ENCODE measurements at regions not wholly inside any gene's neighbourhood (a gene's known extent, or its start where the extent isn't known, plus 50 kb on each side); places are given as distances from the start of the nearest gene placed in this dataset.
A peak's percentile ranks its signal among the peaks of the same experiment; 100 is the strongest.
"Not testable (repeated sequence)": the region's sequence is repeated elsewhere in the genome, so short reads cannot be mapped to it uniquely, and the experiment has no call there.

DNA sequence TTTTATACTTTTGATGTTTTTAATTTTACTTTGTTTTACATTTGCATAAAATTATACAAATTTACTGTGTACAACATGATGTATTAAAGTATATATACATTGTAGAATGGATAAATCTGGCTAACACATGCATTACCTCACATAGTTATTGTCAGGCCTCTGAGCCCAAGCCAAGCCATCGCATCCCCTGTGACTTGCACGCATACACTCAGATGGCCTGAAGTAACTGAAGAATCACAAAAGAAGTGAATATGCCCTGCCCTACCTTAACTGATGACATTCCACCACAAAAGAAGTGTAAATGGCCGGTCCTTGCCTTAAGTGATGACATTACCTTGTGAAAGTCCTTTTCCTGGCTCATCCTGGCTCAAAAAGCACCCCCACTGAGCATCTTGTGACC, 355.1 kb upstream of the TNC start:
- Histone ChIP-seq H3K27ac (ENCODE audit: low read depth, low read length) (peak overlapping the region; percentile 75), H3K36me3 (ENCODE audit: insufficient read depth, low read length) (peaks cover 11% of the 10 kb centered on the region; the same call in 1 of the 2 replicates), H3K9ac (ENCODE audit: low read depth, low read length) (peak overlapping the region; percentile 49), H3K4me3 (ENCODE audit: low read length) (peak overlapping the region; percentile 70), H3K4me1 (ENCODE audit: insufficient read depth, low read length) (peaks cover 40% of the 10 kb centered on the region)
- H3K27me3 ChIP-seq (ENCODE audit: insufficient read depth, low read length); H3K9me3 ChIP-seq (ENCODE audit: insufficient read depth, low read depth, low read length): not testable (repeated sequence)
- WGBS: 8% methylated on average over 2 of the region's 3 CpGs

DNA sequence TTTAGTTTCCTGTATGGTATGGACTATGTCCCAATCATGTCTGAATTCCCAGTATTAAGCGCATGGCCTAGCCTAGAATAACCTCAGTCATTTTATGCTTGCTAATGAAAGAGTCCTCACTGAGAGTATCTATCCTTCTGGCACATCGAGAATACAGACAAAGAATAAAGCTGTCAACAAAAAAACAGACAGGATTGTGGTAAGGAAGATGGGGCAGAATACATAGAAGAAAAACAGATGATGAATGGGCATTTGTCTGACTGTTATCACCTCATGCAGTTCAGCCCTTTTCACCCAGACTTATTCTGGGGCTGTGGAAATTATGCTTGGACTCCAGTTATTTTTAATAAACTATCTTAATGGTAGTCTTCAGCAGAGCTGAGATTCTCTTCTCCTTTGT, 363.8 kb upstream of the TNC start:
- H3K27ac ChIP-seq (ENCODE audit: low read depth, low read length): no peak overlapping the region
- H3K36me3 ChIP-seq (ENCODE audit: insufficient read depth, low read length): peaks cover 53% of the 10 kb centered on the region
- H3K4me1 ChIP-seq (ENCODE audit: insufficient read depth, low read length): peaks cover 31% of the 10 kb centered on the region
- H3K9ac ChIP-seq (ENCODE audit: low read depth, low read length): no peak overlapping the region
- WGBS: 93% methylated on average over 2 of the region's 2 CpGs
- no peaks in the 10 kb centered on the region for H3K27me3 ChIP-seq (ENCODE audit: insufficient read depth, low read length)
- H3K4me3 ChIP-seq (ENCODE audit: low read length): no peak overlapping the region
- H3K9me3 ChIP-seq (ENCODE audit: insufficient read depth, low read depth, low read length): no peaks in the 10 kb centered on the region

DNA sequence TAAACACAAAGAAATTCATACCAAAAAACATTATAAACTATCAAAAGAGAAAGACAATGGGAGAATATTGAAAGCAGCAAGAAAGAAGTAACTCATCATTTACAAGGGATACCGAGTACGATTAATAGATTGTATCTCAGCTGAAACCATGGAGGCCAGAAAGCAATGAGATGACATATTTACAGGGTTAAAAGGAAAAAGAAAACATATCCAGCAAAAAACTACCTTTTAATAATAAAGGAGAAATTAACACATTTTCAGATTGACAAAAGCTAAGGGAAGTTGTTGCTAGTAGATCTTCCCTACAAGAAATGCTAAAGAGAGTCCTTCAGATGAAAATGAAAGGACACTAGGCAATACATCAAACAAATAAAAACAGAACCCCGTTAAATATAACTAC, 364.8 kb upstream of the TNC start:
- peaks cover 44% of the 10 kb centered on the region for H3K36me3 ChIP-seq (ENCODE audit: insufficient read depth, low read length)
- no peak overlapping the region for H3K4me3 ChIP-seq (ENCODE audit: low read length)
- no peaks in the 10 kb centered on the region for H3K9me3 ChIP-seq (ENCODE audit: insufficient read depth, low read depth, low read length)
- no peak overlapping the region for H3K9ac ChIP-seq (ENCODE audit: low read depth, low read length)
- no CpG with 5 or more reads among the region's 3 CpGs for WGBS
- no peaks in the 10 kb centered on the region for H3K27me3 ChIP-seq (ENCODE audit: insufficient read depth, low read length)
- no peak overlapping the region for H3K27ac ChIP-seq (ENCODE audit: low read depth, low read length)
- H3K4me1 ChIP-seq (ENCODE audit: insufficient read depth, low read length): peaks cover 29% of the 10 kb centered on the region

DNA sequence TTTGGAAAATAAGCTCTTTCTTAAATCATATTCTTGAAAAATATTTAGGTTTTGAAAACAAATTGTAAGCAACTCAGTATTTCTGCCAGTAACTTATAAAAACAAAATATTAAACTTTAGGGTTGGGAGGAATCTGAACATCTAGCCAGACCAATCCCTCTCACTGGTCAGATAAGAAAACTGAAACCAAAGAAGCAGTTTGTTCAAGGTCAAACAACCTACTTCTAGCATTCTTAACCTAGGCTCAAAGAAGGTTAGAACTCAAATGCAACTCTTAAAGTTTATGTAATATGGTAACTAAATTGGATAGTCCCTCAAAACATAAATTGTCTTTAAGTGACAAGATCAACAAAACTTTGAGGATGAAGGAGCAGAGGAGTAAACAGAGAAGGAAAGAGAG, 374.9 kb upstream of the TNC start:
- Histone ChIP-seq H3K36me3 (ENCODE audit: insufficient read depth, low read length) (peaks cover 19% of the 10 kb centered on the region; the same call in 1 of the 2 replicates), H3K4me3 (ENCODE audit: low read length) (no peak overlapping the region), H3K9ac (ENCODE audit: low read depth, low read length) (no peak overlapping the region), H3K27ac (ENCODE audit: low read depth, low read length) (no peak overlapping the region), H3K27me3 (ENCODE audit: insufficient read depth, low read length) (no peaks in the 10 kb centered on the region), H3K4me1 (ENCODE audit: insufficient read depth, low read length) (no peaks in the 10 kb centered on the region), H3K9me3 (ENCODE audit: insufficient read depth, low read depth, low read length) (no peaks in the 10 kb centered on the region)

DNA sequence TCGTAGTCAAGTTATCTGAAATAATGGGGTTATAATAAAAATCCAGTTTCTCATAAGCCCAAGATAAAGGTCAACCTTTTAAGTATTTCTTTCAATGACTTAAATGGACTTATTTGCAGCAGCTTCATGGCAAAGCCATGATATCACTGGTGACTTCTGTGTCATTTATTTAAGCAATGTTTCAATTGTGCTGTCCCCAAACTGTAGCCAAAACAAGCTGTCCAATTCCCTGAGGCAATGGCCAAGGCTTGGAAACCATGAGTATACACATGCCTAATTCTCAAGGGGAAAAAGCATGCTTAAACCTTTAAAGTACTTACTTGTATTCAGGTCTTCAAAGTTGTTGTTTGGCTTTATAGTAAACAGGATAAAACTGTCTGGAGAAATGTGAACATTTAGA, 376.4 kb upstream of the TNC start:
- H3K9ac ChIP-seq (ENCODE audit: low read depth, low read length): no peak overlapping the region
- peaks cover 27% of the 10 kb centered on the region for H3K36me3 ChIP-seq (ENCODE audit: insufficient read depth, low read length)
- H3K27me3 ChIP-seq (ENCODE audit: insufficient read depth, low read length): no peaks in the 10 kb centered on the region
- no peaks in the 10 kb centered on the region for H3K9me3 ChIP-seq (ENCODE audit: insufficient read depth, low read depth, low read length)
- no peaks in the 10 kb centered on the region for H3K4me1 ChIP-seq (ENCODE audit: insufficient read depth, low read length)
- WGBS: 86% methylated on average over 1 of the region's 1 CpG
- no peak overlapping the region for H3K4me3 ChIP-seq (ENCODE audit: low read length)
- no peak overlapping the region for H3K27ac ChIP-seq (ENCODE audit: low read depth, low read length)

DNA sequence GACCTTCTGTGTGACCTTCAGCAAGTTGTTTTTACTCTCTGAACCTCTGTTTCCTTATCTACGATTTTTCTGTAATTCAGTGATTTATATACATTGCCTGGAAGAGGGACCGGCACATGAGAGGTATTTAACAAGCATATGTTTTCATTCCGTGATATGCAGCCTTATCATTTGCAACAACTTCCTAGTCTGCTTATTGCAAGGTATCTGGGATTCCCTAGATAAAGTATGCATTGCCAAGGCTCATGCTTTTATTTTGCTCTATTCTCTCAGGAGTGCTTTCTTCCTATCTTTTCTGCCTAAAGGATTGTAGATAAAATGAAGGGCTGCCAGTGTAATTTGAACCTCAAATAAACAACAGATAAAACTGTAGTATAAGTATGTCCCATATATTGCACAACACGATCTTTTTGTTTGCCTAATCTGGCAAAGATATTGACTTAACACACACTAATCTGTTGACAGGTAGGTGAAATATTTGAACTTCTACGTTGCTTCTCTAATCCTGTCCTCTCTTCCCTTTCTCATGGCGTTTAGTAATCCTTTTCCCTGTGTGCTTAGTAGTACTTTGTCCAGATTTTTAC, 377.2 kb upstream of the TNC start:
- Histone ChIP-seq H3K9ac (ENCODE audit: low read depth, low read length) (no peak overlapping the region), H3K4me3 (ENCODE audit: low read length) (no peak overlapping the region), H3K9me3 (ENCODE audit: insufficient read depth, low read depth, low read length) (no peaks in the 10 kb centered on the region), H3K36me3 (ENCODE audit: insufficient read depth, low read length) (peaks cover 34% of the 10 kb centered on the region), H3K27ac (ENCODE audit: low read depth, low read length) (no peak overlapping the region), H3K4me1 (ENCODE audit: insufficient read depth, low read length) (no peaks in the 10 kb centered on the region), H3K27me3 (ENCODE audit: insufficient read depth, low read length) (no peaks in the 10 kb centered on the region)
- WGBS: 88% methylated on average over 4 of the region's 6 CpGs

DNA sequence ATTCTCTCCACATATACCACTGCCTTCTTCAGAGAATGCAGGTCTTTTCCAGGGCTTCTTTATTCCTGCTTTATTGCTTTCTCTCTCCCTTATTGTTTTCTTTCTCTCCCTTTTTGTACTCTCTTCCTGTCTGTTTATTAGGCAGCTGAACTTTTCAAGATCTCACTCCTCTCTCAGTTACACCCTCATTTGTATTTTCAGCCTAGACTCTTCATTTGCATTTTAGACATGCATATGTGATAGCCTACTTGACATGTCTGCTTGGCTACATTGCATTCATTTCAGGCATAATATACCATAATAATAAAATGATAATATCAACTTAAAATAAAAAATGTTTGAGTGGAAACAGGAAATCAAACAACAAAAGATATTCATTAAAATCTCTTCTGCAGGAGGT, 377.9 kb upstream of the TNC start:
- H3K27ac ChIP-seq (ENCODE audit: low read depth, low read length): no peak overlapping the region
- no peaks in the 10 kb centered on the region for H3K4me1 ChIP-seq (ENCODE audit: insufficient read depth, low read length)
- no peak overlapping the region for H3K9ac ChIP-seq (ENCODE audit: low read depth, low read length)
- H3K9me3 ChIP-seq (ENCODE audit: insufficient read depth, low read depth, low read length): no peaks in the 10 kb centered on the region
- H3K4me3 ChIP-seq (ENCODE audit: low read length): no peak overlapping the region
- no peaks in the 10 kb centered on the region for H3K27me3 ChIP-seq (ENCODE audit: insufficient read depth, low read length)
- peaks cover 39% of the 10 kb centered on the region for H3K36me3 ChIP-seq (ENCODE audit: insufficient read depth, low read length)

DNA sequence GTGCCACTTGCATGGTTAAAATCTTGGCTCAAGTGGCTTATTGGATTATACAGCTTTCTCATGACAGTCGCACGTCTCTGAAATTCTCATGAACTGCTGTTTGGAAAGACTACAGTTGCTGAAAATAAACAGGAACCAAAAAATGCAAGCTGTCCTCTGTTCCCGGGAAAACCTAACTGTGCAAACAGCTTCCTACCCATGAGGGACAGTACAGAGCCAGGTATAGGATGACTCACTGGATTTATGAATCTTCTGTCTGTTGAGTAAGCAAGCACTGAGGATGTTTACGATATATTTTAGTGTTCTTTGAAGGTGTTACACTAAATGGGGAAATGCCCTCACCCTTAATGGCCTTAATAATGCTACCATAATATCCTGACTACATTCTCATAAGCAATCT, 380.3 kb upstream of the TNC start:
- H3K27me3 ChIP-seq (ENCODE audit: insufficient read depth, low read length): no peaks in the 10 kb centered on the region
- no peaks in the 10 kb centered on the region for H3K9me3 ChIP-seq (ENCODE audit: insufficient read depth, low read depth, low read length)
- no peak overlapping the region for H3K9ac ChIP-seq (ENCODE audit: low read depth, low read length)
- peaks cover 39% of the 10 kb centered on the region for H3K36me3 ChIP-seq (ENCODE audit: insufficient read depth, low read length)
- H3K27ac ChIP-seq (ENCODE audit: low read depth, low read length): no peak overlapping the region
- H3K4me1 ChIP-seq (ENCODE audit: insufficient read depth, low read length): no peaks in the 10 kb centered on the region
- 96% methylated on average over 4 of the region's 4 CpGs for WGBS
- no peak overlapping the region for H3K4me3 ChIP-seq (ENCODE audit: low read length)

DNA sequence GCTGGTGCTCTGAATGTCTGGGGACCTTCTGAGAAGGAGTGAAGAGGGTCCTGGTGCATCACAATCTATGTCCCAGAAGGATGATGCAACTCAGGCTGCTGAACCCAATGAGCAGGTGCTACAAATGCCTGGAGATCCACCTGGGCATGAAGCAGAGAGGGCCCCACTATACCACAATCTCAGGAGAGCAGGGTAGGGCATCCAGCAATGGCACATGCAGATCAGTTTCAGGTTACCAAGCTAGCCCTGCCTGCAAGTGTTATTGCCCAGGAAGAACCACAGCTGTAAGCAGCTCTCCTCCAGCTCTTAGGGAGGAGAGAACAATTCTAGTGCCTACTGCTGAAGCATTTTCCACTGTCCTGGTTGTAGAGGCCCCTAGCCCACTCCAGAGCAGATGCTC, 389.2 kb upstream of the TNC start:
- H3K4me1 ChIP-seq (ENCODE audit: insufficient read depth, low read length): peaks cover 5% of the 10 kb centered on the region; the same call in 1 of the 2 replicates
- no peak overlapping the region for H3K9ac ChIP-seq (ENCODE audit: low read depth, low read length)
- no peaks in the 10 kb centered on the region for H3K9me3 ChIP-seq (ENCODE audit: insufficient read depth, low read depth, low read length)
- H3K27me3 ChIP-seq (ENCODE audit: insufficient read depth, low read length): no peaks in the 10 kb centered on the region
- no peak overlapping the region for H3K27ac ChIP-seq (ENCODE audit: low read depth, low read length)
- H3K4me3 ChIP-seq (ENCODE audit: low read length): no peak overlapping the region
- no peaks in the 10 kb centered on the region for H3K36me3 ChIP-seq (ENCODE audit: insufficient read depth, low read length)

DNA sequence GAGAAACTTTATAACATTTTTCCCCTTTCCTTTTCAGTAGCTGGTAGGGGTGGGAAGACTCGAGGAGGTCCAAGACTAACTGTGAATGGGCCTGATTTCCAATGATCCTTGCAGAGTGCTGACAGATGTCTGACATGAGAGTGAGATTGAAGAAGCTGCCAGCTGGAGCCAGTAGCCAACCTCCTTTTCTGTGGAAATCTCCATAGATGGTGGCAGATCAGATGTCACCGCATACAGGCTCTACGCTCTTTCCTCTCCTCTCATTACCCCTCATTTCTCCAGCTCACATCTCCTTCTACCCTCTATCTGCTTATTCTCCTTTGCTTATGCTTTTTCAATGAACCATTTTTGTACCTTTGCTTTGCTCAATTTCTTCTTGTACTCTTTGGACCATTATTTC, 395.2 kb upstream of the TNC start:
- no peak overlapping the region for H3K27ac ChIP-seq (ENCODE audit: low read depth, low read length)
- no peak overlapping the region for H3K4me3 ChIP-seq (ENCODE audit: low read length)
- peaks cover 11% of the 10 kb centered on the region; the same call in 1 of the 2 replicates for H3K36me3 ChIP-seq (ENCODE audit: insufficient read depth, low read length)
- H3K27me3 ChIP-seq (ENCODE audit: insufficient read depth, low read length): no peaks in the 10 kb centered on the region
- H3K9ac ChIP-seq (ENCODE audit: low read depth, low read length): no peak overlapping the region
- H3K9me3 ChIP-seq (ENCODE audit: insufficient read depth, low read depth, low read length): no peaks in the 10 kb centered on the region
- WGBS: 80% methylated on average over 3 of the region's 3 CpGs
- peaks cover 32% of the 10 kb centered on the region for H3K4me1 ChIP-seq (ENCODE audit: insufficient read depth, low read length)

DNA sequence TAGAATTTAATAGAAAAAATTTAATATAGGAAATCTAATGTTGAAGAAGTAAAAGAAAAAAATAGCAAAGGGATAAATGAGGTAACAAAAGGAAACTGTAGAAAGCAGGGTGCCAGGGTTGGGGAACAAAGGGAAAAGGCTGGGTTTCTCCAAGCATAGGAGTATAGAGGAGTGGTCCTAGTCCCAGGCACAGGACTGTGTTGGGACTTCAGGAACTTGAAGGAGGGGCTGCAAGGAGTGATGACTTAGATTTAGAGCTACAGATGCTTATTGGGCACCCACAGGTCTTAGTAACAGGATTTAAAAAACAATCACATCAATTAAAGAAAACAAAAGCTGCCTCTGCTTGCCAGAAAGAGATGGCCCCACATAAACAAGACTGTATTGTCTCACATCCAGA, 396.5 kb upstream of the TNC start:
- Histone ChIP-seq H3K9ac (ENCODE audit: low read depth, low read length) (no peak overlapping the region), H3K27ac (ENCODE audit: low read depth, low read length) (no peak overlapping the region), H3K4me1 (ENCODE audit: insufficient read depth, low read length) (peaks cover 32% of the 10 kb centered on the region), H3K36me3 (ENCODE audit: insufficient read depth, low read length) (peaks cover 23% of the 10 kb centered on the region; the same call in 1 of the 2 replicates), H3K9me3 (ENCODE audit: insufficient read depth, low read depth, low read length) (no peaks in the 10 kb centered on the region), H3K27me3 (ENCODE audit: insufficient read depth, low read length) (no peaks in the 10 kb centered on the region), H3K4me3 (ENCODE audit: low read length) (no peak overlapping the region)

DNA sequence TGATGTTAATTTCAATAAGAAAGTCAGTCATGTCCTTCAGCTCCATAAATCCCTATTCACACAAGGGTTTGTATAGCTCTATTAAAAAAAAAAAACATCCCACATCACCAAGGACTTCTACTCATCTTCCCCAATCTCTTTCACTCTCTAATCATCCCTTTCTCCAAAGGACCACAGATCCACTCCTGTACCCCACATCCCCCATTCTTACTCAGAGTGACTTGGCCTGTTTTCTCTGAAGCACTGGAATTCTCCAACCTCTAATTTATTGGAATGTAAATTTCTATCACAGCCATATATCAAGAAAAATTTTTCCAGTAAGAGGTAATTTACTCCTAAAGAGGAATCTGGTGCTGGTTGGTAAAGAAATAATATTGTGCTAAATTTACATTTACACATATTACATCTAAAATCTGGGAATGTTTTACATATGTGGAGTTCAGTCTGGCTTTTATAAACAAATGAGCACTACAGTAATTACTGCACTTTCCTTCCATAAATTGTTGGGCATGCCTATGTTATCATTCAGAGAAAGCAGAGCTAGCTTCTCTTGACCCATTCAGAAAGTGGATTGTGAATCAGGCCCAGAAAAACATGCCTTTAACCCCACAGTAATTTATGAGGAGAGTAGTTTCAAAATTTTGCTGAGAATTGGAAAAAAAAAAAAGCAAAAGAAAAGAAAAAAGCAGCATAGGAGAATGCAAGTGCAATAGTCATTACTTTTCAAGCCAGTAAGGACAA, 399.5 kb upstream of the TNC start:
- Histone ChIP-seq H3K36me3 (ENCODE audit: insufficient read depth, low read length) (peaks cover 46% of the 10 kb centered on the region; the same call in 1 of the 2 replicates), H3K4me1 (ENCODE audit: insufficient read depth, low read length) (peaks cover 26% of the 10 kb centered on the region), H3K9ac (ENCODE audit: low read depth, low read length) (no peak overlapping the region), H3K4me3 (ENCODE audit: low read length) (no peak overlapping the region), H3K27me3 (ENCODE audit: insufficient read depth, low read length) (no peaks in the 10 kb centered on the region), H3K9me3 (ENCODE audit: insufficient read depth, low read depth, low read length) (no peaks in the 10 kb centered on the region), H3K27ac (ENCODE audit: low read depth, low read length) (no peak overlapping the region)
